GM12878 (cell line): ENCODE measurements at regions not wholly inside any gene's neighbourhood (a gene's known extent, or its start where the extent isn't known, plus 50 kb on each side); places are given as distances from the start of the nearest gene placed in this dataset.

Experiments
- ATAC-seq: fragments of 200-7000 bp; cut with Tn5 transposase; 3 replicates; pipeline ENCODE4 v1.9.1; 2020; ENCODE audit warnings: mild to moderate bottlenecking, moderate library complexity
- BruUV-seq: library from RNA; stranded (reverse); fragments of 400-500 nt; replicated peaks from 2 replicates; lab custom pipeline; 2021; lab: Mats Ljungman, UMichigan
- CTCF ChIA-PET: fragments of 300-600 bp; sonication (Branson Sonifier 250); formaldehyde crosslinking; extraction: SDS; loops from one replicate; lab custom pipeline; 2021; ENCODE audit warnings: inconsistent platforms; lab: Yijun Ruan, JAX
- POLR2A ChIA-PET: fragments of 350-600 bp; formaldehyde crosslinking; extraction: SDS; loops from one replicate; lab custom pipeline; 2021; ENCODE audit warnings: inconsistent platforms; lab: Charles Lee
- RAD21 ChIA-PET: fragments of 300-600 bp; sonication (Branson Sonifier 250); formaldehyde crosslinking; loops from one replicate; lab custom pipeline; 2023; ENCODE audit warnings: antibody characterized with exemption; ENCODE audit not compliant: unreplicated experiment; lab: Charles Lee
- SMC1A ChIA-PET: fragments of 300-600 bp; sonication (Branson Sonifier 250); formaldehyde crosslinking; loops from one replicate; lab custom pipeline; 2023; ENCODE audit not compliant: unreplicated experiment, uncharacterized antibody; lab: Charles Lee
- DNase-seq: peaks from one replicate; pipeline ENCODE4 v3.0.0-alpha.2; 2011; ENCODE audit warnings: low read depth, low spot score
- FAIRE-seq: peaks from 3 replicates; lab custom pipeline; 2011; peaks lifted over from hg19 to GRCh38; lab: Jason Lieb, UNC
- H2AFZ ChIP-seq: 2 replicates; pipeline ENCODE4 v1.6.0; 2011; ENCODE audit warnings: low read depth, low read length, control low read depth; ENCODE audit not compliant: control insufficient read depth
- H3K27ac ChIP-seq: 2 replicates; pipeline ENCODE4 v1.5.1; 2011; ENCODE audit warnings: control low read depth; ENCODE audit not compliant: control insufficient read depth, insufficient read depth
- H3K27me3 ChIP-seq, 2 experiments: replicated peaks in 1 of 2; 2 replicates each; pipeline versions ENCODE4 v1.6.0 to v1.6.1; 2011; ENCODE audit warnings: low read length in 1 of 2; ENCODE audit not compliant: control insufficient read depth in 2 of 2, insufficient read depth in 2 of 2
- H3K36me3 ChIP-seq, 2 experiments: 2 replicates each; pipeline ENCODE4 v1.5.1; 2011; ENCODE audit warnings: low read length in 1 of 2; ENCODE audit not compliant: control insufficient read depth in 2 of 2, insufficient read depth in 2 of 2
- H3K4me1 ChIP-seq: 2 replicates; pipeline ENCODE4 v1.6.1; 2011; ENCODE audit warnings: mild to moderate bottlenecking, low read length, moderate library complexity, mixed read lengths; ENCODE audit not compliant: control insufficient read depth, insufficient read depth
- H3K4me2 ChIP-seq: 2 replicates; pipeline ENCODE4 v1.6.0; 2011; ENCODE audit warnings: control low read depth; ENCODE audit not compliant: control insufficient read depth, insufficient read depth
- H3K4me3 ChIP-seq: fragments of 200-600 bp; sonication (generic); 2 replicates; pipeline ENCODE4 v1.5.1; 2016
- H3K79me2 ChIP-seq: 2 replicates; pipeline ENCODE4 v1.6.0; 2011; ENCODE audit warnings: low read length; ENCODE audit not compliant: control insufficient read depth, insufficient read depth
- H3K9ac ChIP-seq: 2 replicates; pipeline ENCODE4 v1.8.0; 2011; ENCODE audit warnings: low read length, control low read depth, mixed read lengths; ENCODE audit not compliant: control insufficient read depth, insufficient read depth
- H3K9me3 ChIP-seq: replicated peaks from 3 replicates; pipeline ENCODE4 v1.5.1; 2011; ENCODE audit warnings: mild to moderate bottlenecking, low read length; ENCODE audit not compliant: control insufficient read depth, insufficient read depth
- H4K20me1 ChIP-seq: 2 replicates; pipeline ENCODE4 v1.6.0; 2011; ENCODE audit not compliant: control insufficient read depth, insufficient read depth
- CREM ChIP-seq: IDR thresholded peaks from 2 replicates; pipeline ENCODE4 v1.6.1; 2014; ENCODE audit warnings: antibody characterized with exemption, low read depth
- GABPA ChIP-seq: IDR thresholded peaks from 2 replicates; pipeline ENCODE4 v1.6.1; 2014; ENCODE audit warnings: antibody characterized with exemption, low read depth, mild to moderate bottlenecking, inconsistent platforms
- JUNB ChIP-seq: IDR thresholded peaks from 2 replicates; pipeline ENCODE4 v1.6.1; 2016; ENCODE audit warnings: antibody characterized with exemption, mild to moderate bottlenecking
- MLLT1 ChIP-seq: fragments of 450-650 bp; IDR thresholded peaks from 2 replicates; pipeline ENCODE4 v1.6.1; 2016; ENCODE audit warnings: mild to moderate bottlenecking
- MXI1 ChIP-seq: fragments of 150-350 bp; IDR thresholded peaks from 2 replicates; pipeline ENCODE4 v1.6.1; 2011; ENCODE audit warnings: low read depth, mild to moderate bottlenecking, inconsistent platforms, low read length, improper control_type of control experiment
- NFIC ChIP-seq: IDR thresholded peaks from 2 replicates; pipeline ENCODE4 v1.6.1; 2012; ENCODE audit warnings: low read depth, mild to moderate bottlenecking, inconsistent platforms, low read length, moderate library complexity
- NR2C2 ChIP-seq: IDR thresholded peaks from 2 replicates; pipeline ENCODE4 v1.6.1; 2011; ENCODE audit warnings: borderline replicate concordance, low read depth; ENCODE audit not compliant: control insufficient read depth, insufficient read length
- POLR2AphosphoS5 ChIP-seq: IDR thresholded peaks from 2 replicates; pipeline ENCODE4 v1.6.1; 2011; ENCODE audit warnings: mild to moderate bottlenecking, low read length, inconsistent platforms
- SREBF2 ChIP-seq: IDR thresholded peaks from 2 replicates; pipeline ENCODE4 v1.6.1; 2012; ENCODE audit warnings: mild to moderate bottlenecking, low read length
- STAT3 ChIP-seq: IDR thresholded peaks from 2 replicates; pipeline ENCODE4 v1.6.1; 2011; ENCODE audit warnings: low read depth, low read length, improper control_type of control experiment
- SUPT20H ChIP-seq: IDR thresholded peaks from 2 replicates; pipeline ENCODE4 v1.6.1; 2011; ENCODE audit warnings: low read depth, mild to moderate bottlenecking, low read length, moderate library complexity, borderline replicate concordance; ENCODE audit not compliant: control insufficient read depth
- ZSCAN29 ChIP-seq: fragments of 450-650 bp; IDR thresholded peaks from 2 replicates; pipeline ENCODE4 v1.6.1; 2017; ENCODE audit warnings: mild to moderate bottlenecking, moderate library complexity
- WGBS: methylation state at CpG from one replicate; pipeline ENCODE4 v1.1.6; 2016; ENCODE audit warnings: low lambda C conversion rate; ENCODE audit not compliant: insufficient replicate concordance, insufficient coverage; ENCODE audit errors: missing lambda C conversion rate; 5-methylcytosine and 5-hydroxymethylcytosine counted together
- in situ Hi-C: fragments of 300-500 bp; cut with MboI; formaldehyde crosslinking; loops from 9 replicates; pipeline ENCODE4 v1.14.3; 2018; ENCODE audit warnings: mixed read lengths
- intact Hi-C: fragments of 100-400 bp; cut with micrococcal nuclease; formaldehyde crosslinking; loops from one replicate; pipeline ENCODE4 v1.14.2; 2022; ENCODE audit not compliant: unreplicated experiment
- TF ChIP-seq, protein P1 (sequence below): fragments of 450-650 bp; conservative IDR thresholded peaks from 2 replicates; pipeline ENCODE4 v1.6.1; 2017; ENCODE audit warnings: mild to moderate bottlenecking, moderate library complexity

DNA sequence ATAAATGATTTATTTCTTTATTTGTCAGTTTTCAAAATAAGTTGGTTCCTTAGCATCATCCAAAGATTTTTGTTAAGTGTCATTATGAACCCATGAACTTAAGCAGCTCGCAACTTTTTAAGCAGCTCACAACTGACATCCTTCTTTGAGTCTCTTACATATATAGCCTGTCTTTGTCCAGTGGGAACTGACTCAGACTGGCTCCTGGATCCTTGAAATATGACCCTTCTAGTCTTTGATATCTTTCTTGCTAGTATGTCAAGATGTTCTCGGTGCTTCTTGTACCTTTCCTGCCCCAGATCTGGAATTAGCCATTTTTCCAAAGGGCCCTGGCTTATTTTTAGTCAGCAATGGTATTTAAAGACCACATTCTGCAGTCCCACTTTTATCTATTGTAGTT is 53.9 kb upstream of the ARID5B start:
- ChIA-PET CTCF (interaction anchor here (1.2 to 1.3 kb wide), 2 partner anchors 9 to 49 kb away, joined by 3 to 5 read pairs; no protein-coding TSS in a partner anchor), RAD21 (interaction anchor here (0.6 kb wide), 1 partner anchor 98 kb away, joined by 3 read pairs; no protein-coding TSS in a partner anchor), POLR2A (no interaction called here), SMC1A (no interaction called here)
- H4K20me1 ChIP-seq, result no peaks in the 10 kb centered on the region
- FAIRE-seq, result no peak
- H3K9ac ChIP-seq, result no peak overlapping the region
- H3K27me3 ChIP-seq, result no peaks in the 10 kb centered on the region
- H3K27ac ChIP-seq, result no peak overlapping the region
- ATAC-seq, result no peak
- no TSS peak for BruUV-seq
- TF ChIP-seq STAT3 (no peak), MXI1 (no peak), MLLT1 (no peak), GABPA (no peak), JUNB (no peak), POLR2AphosphoS5 (no peak), NFIC (no peak), SREBF2 (no peak), NR2C2 (no peak), SUPT20H (no peak), ZSCAN29 (no peak), CREM (no peak)
- TF ChIP-seq, protein P1, sequence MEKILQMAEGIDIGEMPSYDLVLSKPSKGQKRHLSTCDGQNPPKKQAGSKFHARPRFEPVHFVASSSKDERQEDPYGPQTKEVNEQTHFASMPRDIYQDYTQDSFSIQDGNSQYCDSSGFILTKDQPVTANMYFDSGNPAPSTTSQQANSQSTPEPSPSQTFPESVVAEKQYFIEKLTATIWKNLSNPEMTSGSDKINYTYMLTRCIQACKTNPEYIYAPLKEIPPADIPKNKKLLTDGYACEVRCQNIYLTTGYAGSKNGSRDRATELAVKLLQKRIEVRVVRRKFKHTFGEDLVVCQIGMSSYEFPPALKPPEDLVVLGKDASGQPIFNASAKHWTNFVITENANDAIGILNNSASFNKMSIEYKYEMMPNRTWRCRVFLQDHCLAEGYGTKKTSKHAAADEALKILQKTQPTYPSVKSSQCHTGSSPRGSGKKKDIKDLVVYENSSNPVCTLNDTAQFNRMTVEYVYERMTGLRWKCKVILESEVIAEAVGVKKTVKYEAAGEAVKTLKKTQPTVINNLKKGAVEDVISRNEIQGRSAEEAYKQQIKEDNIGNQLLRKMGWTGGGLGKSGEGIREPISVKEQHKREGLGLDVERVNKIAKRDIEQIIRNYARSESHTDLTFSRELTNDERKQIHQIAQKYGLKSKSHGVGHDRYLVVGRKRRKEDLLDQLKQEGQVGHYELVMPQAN, result no peak
- H2AFZ ChIP-seq, result no peak overlapping the region
- intact Hi-C loops (no loop called here), in situ Hi-C loops (loop anchor here (25.0 kb wide), 2 partner anchors 710 to 1035 kb away; no protein-coding TSS in a partner anchor)
- H3K36me3 ChIP-seq, result no peaks in the 10 kb centered on the region
- no peaks in the 10 kb centered on the region for H3K4me1 ChIP-seq
- H3K4me2 ChIP-seq, result no peak overlapping the region
- no peaks in the 10 kb centered on the region for H3K9me3 ChIP-seq
- 74% methylated on average over 2 of the region's 2 CpGs for WGBS
- DNase-seq, result no peak
- H3K79me2 ChIP-seq, result no peaks in the 10 kb centered on the region
- no peak overlapping the region for H3K4me3 ChIP-seq
